ENCODE measurements at regions not wholly inside any gene's neighbourhood (a gene's known extent, or its start where the extent isn't known, plus 50 kb on each side); places are given as distances from the start of the nearest gene placed in this dataset.
"Not testable (repeated sequence)": the region's sequence is repeated elsewhere in the genome, so short reads cannot be mapped to it uniquely, and the experiment has no call there.

DNA sequence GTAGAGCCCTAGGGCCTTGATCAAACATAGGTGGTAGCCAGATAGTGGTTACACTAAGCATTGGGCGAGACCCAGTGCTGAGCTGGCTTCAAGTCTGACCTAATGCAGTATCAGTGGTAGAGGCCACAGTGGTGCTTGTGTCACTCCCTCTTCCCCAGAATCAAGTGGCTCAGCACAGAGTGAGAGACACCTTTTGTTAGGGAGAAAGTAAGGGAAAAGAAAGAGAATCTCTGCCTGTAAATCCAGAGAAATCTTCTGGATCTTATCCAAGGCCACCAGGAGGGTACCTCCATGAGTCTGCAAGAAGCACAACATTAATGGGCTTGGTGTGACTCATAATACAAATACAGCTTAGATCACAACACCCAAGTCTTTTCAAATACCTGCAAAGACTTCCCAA lies 117.7 kb upstream of the SLC6A14 start:
- H3K9ac ChIP-seq (ENCODE audit: control insufficient read depth, extremely low read depth, insufficient read depth, low read length): no peak overlapping the region
- H3K27ac ChIP-seq (ENCODE audit: control insufficient read depth, insufficient read depth, low read length): no peak overlapping the region
- no peak overlapping the region for H3K4me2 ChIP-seq (ENCODE audit: control insufficient read depth, extremely low read depth, insufficient read depth, low read depth, low read length)
- no peaks in the 10 kb centered on the region for H3K27me3 ChIP-seq (ENCODE audit: control insufficient read depth, extremely low read depth, insufficient read depth, low read length)
- no peaks in the 10 kb centered on the region for H3K9me1 ChIP-seq (ENCODE audit: control insufficient read depth, extremely low read depth, insufficient read depth, low read length)
- H3K36me3 ChIP-seq (ENCODE audit: control insufficient read depth in 2 of 2, extremely low read depth in 1 of 2, insufficient read depth in 2 of 2, low read length in 2 of 2): no peaks in the 10 kb centered on the region
- dilution Hi-C loops (cut with MboI; ENCODE audit: extremely low pct_ligation_motif_present, low sequenced_read_pairs): no loop called here
- DNase-seq (ENCODE audit: low read depth, low spot score): no peak
- H3K79me2 ChIP-seq (ENCODE audit: control insufficient read depth, insufficient read depth, low read length): no peaks in the 10 kb centered on the region
- H4K20me1 ChIP-seq (ENCODE audit: control insufficient read depth, extremely low read depth, insufficient read depth, low read length): no peaks in the 10 kb centered on the region
- no peak for FAIRE-seq
- no peak overlapping the region for H2AFZ ChIP-seq (ENCODE audit: control insufficient read depth, low read length)
- no peak overlapping the region for H3K4me3 ChIP-seq (ENCODE audit: control insufficient read depth in 2 of 3, extremely low read depth in 1 of 3, insufficient read depth in 2 of 3, low read depth in 1 of 3, low read length in 3 of 3)
- H3K9me3 ChIP-seq (ENCODE audit: control insufficient read depth, low read depth, low read length): no peaks in the 10 kb centered on the region
- TF ChIP-seq, protein P1, sequence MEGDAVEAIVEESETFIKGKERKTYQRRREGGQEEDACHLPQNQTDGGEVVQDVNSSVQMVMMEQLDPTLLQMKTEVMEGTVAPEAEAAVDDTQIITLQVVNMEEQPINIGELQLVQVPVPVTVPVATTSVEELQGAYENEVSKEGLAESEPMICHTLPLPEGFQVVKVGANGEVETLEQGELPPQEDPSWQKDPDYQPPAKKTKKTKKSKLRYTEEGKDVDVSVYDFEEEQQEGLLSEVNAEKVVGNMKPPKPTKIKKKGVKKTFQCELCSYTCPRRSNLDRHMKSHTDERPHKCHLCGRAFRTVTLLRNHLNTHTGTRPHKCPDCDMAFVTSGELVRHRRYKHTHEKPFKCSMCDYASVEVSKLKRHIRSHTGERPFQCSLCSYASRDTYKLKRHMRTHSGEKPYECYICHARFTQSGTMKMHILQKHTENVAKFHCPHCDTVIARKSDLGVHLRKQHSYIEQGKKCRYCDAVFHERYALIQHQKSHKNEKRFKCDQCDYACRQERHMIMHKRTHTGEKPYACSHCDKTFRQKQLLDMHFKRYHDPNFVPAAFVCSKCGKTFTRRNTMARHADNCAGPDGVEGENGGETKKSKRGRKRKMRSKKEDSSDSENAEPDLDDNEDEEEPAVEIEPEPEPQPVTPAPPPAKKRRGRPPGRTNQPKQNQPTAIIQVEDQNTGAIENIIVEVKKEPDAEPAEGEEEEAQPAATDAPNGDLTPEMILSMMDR (optimal IDR thresholded peaks at IDR 0.05 in 1 of 3, IDR thresholded peaks at IDR 0.05 in 1 of 3, conservative IDR thresholded peaks at IDR 0.05 in 1 of 3; ENCODE audit: extremely low read depth in 1 of 3, insufficient read depth in 2 of 3, low read length in 3 of 3): no peak
- no peak for TF ChIP-seq EZH2 (IDR thresholded peaks at IDR 0.05; ENCODE audit: low read length)
- no peaks in the 10 kb centered on the region for H3K4me1 ChIP-seq (ENCODE audit: control insufficient read depth, extremely low read depth, insufficient read depth, low read length)

DNA sequence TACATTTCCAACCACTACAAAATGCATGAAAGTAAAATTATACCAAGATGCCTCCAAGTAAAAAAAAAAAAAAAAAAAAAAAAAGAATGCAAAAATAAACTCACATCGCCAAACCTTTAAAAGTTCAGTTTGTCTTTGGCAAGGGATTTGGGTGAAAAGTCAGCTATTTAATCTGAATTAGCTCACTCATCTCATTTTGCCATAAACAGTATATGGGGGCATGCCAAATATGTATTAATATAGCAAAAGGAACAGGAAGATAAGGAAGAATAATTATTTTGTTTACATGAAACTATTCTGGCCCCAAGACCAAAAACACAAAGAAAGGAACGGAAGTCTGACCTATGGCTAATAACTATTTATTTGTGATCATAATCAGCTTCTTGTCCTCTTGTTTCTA lies 114.7 kb upstream of the SLC6A14 start:
- Histone ChIP-seq H3K27ac (ENCODE audit: control insufficient read depth, insufficient read depth, low read length) (no peak overlapping the region), H3K4me1 (ENCODE audit: control insufficient read depth, extremely low read depth, insufficient read depth, low read length) (no peaks in the 10 kb centered on the region), H3K9ac (ENCODE audit: control insufficient read depth, extremely low read depth, insufficient read depth, low read length) (no peak overlapping the region), H2AFZ (ENCODE audit: control insufficient read depth, low read length) (no peak overlapping the region), H3K36me3 (ENCODE audit: control insufficient read depth in 2 of 2, extremely low read depth in 1 of 2, insufficient read depth in 2 of 2, low read length in 2 of 2) (no peaks in the 10 kb centered on the region), H3K4me2 (ENCODE audit: control insufficient read depth, extremely low read depth, insufficient read depth, low read depth, low read length) (no peak overlapping the region), H3K79me2 (ENCODE audit: control insufficient read depth, insufficient read depth, low read length) (no peaks in the 10 kb centered on the region), H3K9me3 (ENCODE audit: control insufficient read depth, low read depth, low read length) (no peaks in the 10 kb centered on the region), H3K9me1 (ENCODE audit: control insufficient read depth, extremely low read depth, insufficient read depth, low read length) (no peaks in the 10 kb centered on the region), H3K4me3 (ENCODE audit: control insufficient read depth in 2 of 3, extremely low read depth in 1 of 3, insufficient read depth in 2 of 3, low read depth in 1 of 3, low read length in 3 of 3) (no peak overlapping the region), H3K27me3 (ENCODE audit: control insufficient read depth, extremely low read depth, insufficient read depth, low read length) (no peaks in the 10 kb centered on the region), H4K20me1 (ENCODE audit: control insufficient read depth, extremely low read depth, insufficient read depth, low read length) (no peaks in the 10 kb centered on the region)
- TF ChIP-seq, protein P1 (optimal IDR thresholded peaks at IDR 0.05 in 1 of 3, IDR thresholded peaks at IDR 0.05 in 1 of 3, conservative IDR thresholded peaks at IDR 0.05 in 1 of 3; ENCODE audit: extremely low read depth in 1 of 3, insufficient read depth in 2 of 3, low read length in 3 of 3): no peak
- TF ChIP-seq EZH2 (IDR thresholded peaks at IDR 0.05; ENCODE audit: low read length): no peak
- dilution Hi-C loops (cut with MboI; ENCODE audit: extremely low pct_ligation_motif_present, low sequenced_read_pairs): no loop called here
- DNase-seq (ENCODE audit: low read depth, low spot score): no peak
- FAIRE-seq: no peak

DNA sequence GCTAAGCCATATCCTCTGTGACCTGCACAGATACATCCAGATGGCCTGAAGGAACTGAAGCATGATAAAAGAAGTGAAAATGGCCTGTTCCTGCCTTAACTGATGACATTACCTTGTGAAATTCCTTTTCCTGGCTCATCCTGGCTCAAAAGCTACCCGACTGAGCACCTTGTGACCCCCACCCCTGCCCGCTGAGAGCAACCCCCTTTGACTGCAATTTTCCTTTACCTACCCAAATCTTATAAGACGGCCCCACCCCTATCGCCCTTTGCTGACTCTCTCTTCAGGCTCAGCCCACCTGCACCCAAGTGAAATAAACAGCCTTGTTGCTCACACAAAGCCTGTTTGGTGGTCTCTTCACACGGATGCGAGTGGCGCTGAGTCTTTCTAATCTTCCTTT lies 104.4 kb upstream of the SLC6A14 start:
- H3K27me3 ChIP-seq (ENCODE audit: control insufficient read depth, extremely low read depth, insufficient read depth, low read length); H4K20me1 ChIP-seq (ENCODE audit: control insufficient read depth, extremely low read depth, insufficient read depth, low read length); H3K9me1 ChIP-seq (ENCODE audit: control insufficient read depth, extremely low read depth, insufficient read depth, low read length); DNase-seq (ENCODE audit: low read depth, low spot score); H3K9me3 ChIP-seq (ENCODE audit: control insufficient read depth, low read depth, low read length); H3K4me1 ChIP-seq (ENCODE audit: control insufficient read depth, extremely low read depth, insufficient read depth, low read length); H3K9ac ChIP-seq (ENCODE audit: control insufficient read depth, extremely low read depth, insufficient read depth, low read length); H3K79me2 ChIP-seq (ENCODE audit: control insufficient read depth, insufficient read depth, low read length); H2AFZ ChIP-seq (ENCODE audit: control insufficient read depth, low read length); H3K27ac ChIP-seq (ENCODE audit: control insufficient read depth, insufficient read depth, low read length); dilution Hi-C loops (cut with MboI; ENCODE audit: extremely low pct_ligation_motif_present, low sequenced_read_pairs); H3K4me2 ChIP-seq (ENCODE audit: control insufficient read depth, extremely low read depth, insufficient read depth, low read depth, low read length); FAIRE-seq; H3K36me3 ChIP-seq (ENCODE audit: control insufficient read depth in 2 of 2, extremely low read depth in 1 of 2, insufficient read depth in 2 of 2, low read length in 2 of 2); H3K4me3 ChIP-seq (ENCODE audit: control insufficient read depth in 2 of 3, extremely low read depth in 1 of 3, insufficient read depth in 2 of 3, low read depth in 1 of 3, low read length in 3 of 3): not testable (repeated sequence)

DNA sequence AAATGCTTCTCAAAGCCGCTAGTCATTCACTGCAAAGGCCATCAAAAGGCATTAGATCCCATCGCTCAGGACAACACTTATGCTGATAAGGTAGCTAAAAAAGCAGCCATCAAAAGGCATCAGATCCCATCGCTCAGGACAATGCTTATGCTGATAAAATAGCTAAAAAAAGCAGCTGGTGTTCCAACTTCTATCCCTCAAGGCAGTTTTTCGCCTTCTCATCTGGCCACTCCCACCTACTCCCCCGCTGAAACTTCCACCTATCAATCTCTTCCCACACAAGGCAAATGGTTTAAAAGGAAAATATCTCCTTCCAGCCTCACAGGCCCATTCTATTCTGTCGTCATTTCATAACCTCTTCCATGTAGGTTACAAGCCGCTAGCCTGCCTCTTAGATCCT lies 101.6 kb upstream of the SLC6A14 start:
- dilution Hi-C loops (cut with MboI; ENCODE audit: extremely low pct_ligation_motif_present, low sequenced_read_pairs): not testable (repeated sequence)

More for the DNA sequence above, 101.6 kb upstream of the SLC6A14 start:
- H3K79me2 ChIP-seq (ENCODE audit: control insufficient read depth, insufficient read depth, low read length); H4K20me1 ChIP-seq (ENCODE audit: control insufficient read depth, extremely low read depth, insufficient read depth, low read length); H3K27me3 ChIP-seq (ENCODE audit: control insufficient read depth, extremely low read depth, insufficient read depth, low read length); H3K4me3 ChIP-seq (ENCODE audit: control insufficient read depth in 2 of 3, extremely low read depth in 1 of 3, insufficient read depth in 2 of 3, low read depth in 1 of 3, low read length in 3 of 3); H2AFZ ChIP-seq (ENCODE audit: control insufficient read depth, low read length); H3K4me2 ChIP-seq (ENCODE audit: control insufficient read depth, extremely low read depth, insufficient read depth, low read depth, low read length); DNase-seq (ENCODE audit: low read depth, low spot score); H3K36me3 ChIP-seq (ENCODE audit: control insufficient read depth in 2 of 2, extremely low read depth in 1 of 2, insufficient read depth in 2 of 2, low read length in 2 of 2); H3K9me3 ChIP-seq (ENCODE audit: control insufficient read depth, low read depth, low read length); H3K9ac ChIP-seq (ENCODE audit: control insufficient read depth, extremely low read depth, insufficient read depth, low read length); FAIRE-seq; H3K4me1 ChIP-seq (ENCODE audit: control insufficient read depth, extremely low read depth, insufficient read depth, low read length); H3K27ac ChIP-seq (ENCODE audit: control insufficient read depth, insufficient read depth, low read length); H3K9me1 ChIP-seq (ENCODE audit: control insufficient read depth, extremely low read depth, insufficient read depth, low read length): not testable (repeated sequence)
